GM18517 (cell line): ENCODE measurements at regions not wholly inside any gene's neighbourhood (a gene's known extent, or its start where the extent isn't known, plus 50 kb on each side); places are given as distances from the start of the nearest gene placed in this dataset.
"Not testable (repeated sequence)": the region's sequence is repeated elsewhere in the genome, so short reads cannot be mapped to it uniquely, and the experiment has no call there.

Source experiments
- ATAC-seq: cut with Tn5 transposase; IDR thresholded peaks from one replicate; pipeline ENCODE4 v1.9.1; 2021; ENCODE audit warnings: mild to moderate bottlenecking, moderate library complexity; ENCODE audit not compliant: unreplicated experiment

GRCh38 chr1:146729642-146730344 lies 208.3 kb upstream of the NBPF12 start:
- not testable (repeated sequence) for ATAC-seq

- not testable (repeated sequence) for ATAC-seq
Measured at GRCh38 chr1:146715054-146715453, 223.1 kb upstream of the NBPF12 start.

GRCh38 chr1:146710838-146711521 lies 227.1 kb upstream of the NBPF12 start:
- not testable (repeated sequence) for ATAC-seq

- not testable (repeated sequence) for ATAC-seq
Measured at GRCh38 chr1:146709302-146709701, 228.8 kb upstream of the NBPF12 start.

- not testable (repeated sequence) for ATAC-seq
Measured at GRCh38 chr1:146704162-146704724, 233.9 kb upstream of the NBPF12 start.

GRCh38 chr1:146701320-146701719 lies 236.8 kb upstream of the NBPF12 start:
- not testable (repeated sequence) for ATAC-seq

GRCh38 chr1:146695388-146695787 lies 242.7 kb upstream of the NBPF12 start:
- not testable (repeated sequence) for ATAC-seq

GRCh38 chr1:146691798-146692197 lies 246.3 kb upstream of the NBPF12 start:
- ATAC-seq = not testable (repeated sequence)

- not testable (repeated sequence) for ATAC-seq
Measured at GRCh38 chr1:146688893-146689292, 249.2 kb upstream of the NBPF12 start.

- not testable (repeated sequence) for ATAC-seq
Measured at GRCh38 chr1:146686777-146687366, 251.3 kb upstream of the NBPF12 start.

GRCh38 chr1:146683126-146683429 lies 255.0 kb upstream of the NBPF12 start:
- ATAC-seq = not testable (repeated sequence)

GRCh38 chr1:146682227-146683125 lies 255.6 kb upstream of the NBPF12 start:
- not testable (repeated sequence) for ATAC-seq

GRCh38 chr1:146673729-146674299 lies 264.3 kb upstream of the NBPF12 start:
- ATAC-seq = not testable (repeated sequence)

GRCh38 chr1:146672608-146673007 lies 265.5 kb upstream of the NBPF12 start:
- ATAC-seq = not testable (repeated sequence)

GRCh38 chr1:146671588-146671987 lies 266.5 kb upstream of the NBPF12 start:
- not testable (repeated sequence) for ATAC-seq

GRCh38 chr1:146670832-146671566 lies 267.1 kb upstream of the NBPF12 start:
- ATAC-seq = not testable (repeated sequence)

- not testable (repeated sequence) for ATAC-seq
Measured at GRCh38 chr1:146666275-146666674, 271.8 kb upstream of the NBPF12 start.

- not testable (repeated sequence) for ATAC-seq
Measured at GRCh38 chr1:146660242-146660641, 277.9 kb upstream of the NBPF12 start.

- not testable (repeated sequence) for ATAC-seq
Measured at GRCh38 chr1:146656356-146657060, 281.6 kb upstream of the NBPF12 start.
